HCT116 (cell line): ENCODE measurements at regions not wholly inside any gene's neighbourhood (a gene's known extent, or its start where the extent isn't known, plus 50 kb on each side); places are given as distances from the start of the nearest gene placed in this dataset.

Source experiments
- ATAC-seq: fragments of 200-7000 bp; cut with Tn5 transposase; 2 replicates; pipeline ENCODE4 v1.9.1; 2020; ENCODE audit warnings: mild to moderate bottlenecking, moderate library complexity
- BruUV-seq: library from RNA; stranded (reverse); fragments of 400-500 nt; replicated peaks from 2 replicates; lab custom pipeline; 2021; lab: Mats Ljungman, UMichigan
- CTCF ChIA-PET: fragments of 300-600 bp; sonication (Branson Sonifier 250); formaldehyde crosslinking; loops from one replicate; lab custom pipeline; 2021; ENCODE audit warnings: antibody characterized with exemption; lab: Charles Lee
- POLR2A ChIA-PET: fragments of 300-600, 350-600 bp; sonication (Branson Sonifier 250); formaldehyde crosslinking; loops from one replicate; lab custom pipeline; 2021; ENCODE audit warnings: antibody characterized with exemption; lab: Charles Lee
- RAD21 ChIA-PET, 2 experiments: fragments of 300-600 bp; sonication (Branson Sonifier 250); formaldehyde crosslinking; loops; one replicate each; lab custom pipeline; 2023; ENCODE audit warnings: low total read pairs in 2 of 2; ENCODE audit not compliant: uncharacterized antibody in 2 of 2, unreplicated experiment in 2 of 2, low non-redundant PET in 1 of 2; lab: Charles Lee
- DNase-seq: peaks from one replicate; pipeline ENCODE4 v3.0.0-alpha.2; 2010; ENCODE audit warnings: low read depth, low spot score
- H2AFZ ChIP-seq: fragments of 200-600 bp; shearing (Covaris generic), sonication (generic); 2 replicates; pipeline ENCODE4 v1.6.1; 2017; ENCODE audit warnings: low read depth, mixed run types, mixed read lengths, antibody characterized with exemption, low read length; ENCODE audit not compliant: poor library complexity, severe bottlenecking
- H3K27ac ChIP-seq: 2 replicates; pipeline ENCODE4 v1.5.1; 2012; ENCODE audit warnings: low read depth, low read length
- H3K27me3 ChIP-seq: fragments of 200-600 bp; sonication (generic); 2 replicates; pipeline ENCODE4 v1.6.1; 2016; ENCODE audit warnings: mixed run types, low read length, mixed read lengths; ENCODE audit not compliant: insufficient read depth
- H3K36me3 ChIP-seq, 2 experiments: fragments of 200-500 bp in 1 of 2; fragments of 200-600 bp in 1 of 2; sonication (Bioruptor generic) in 1 of 2; sonication (generic) in 1 of 2; 2 replicates each; pipeline versions ENCODE4 v1.5.1 to v1.6.1; 2014 to 2016; ENCODE audit warnings: low read length in 2 of 2, inconsistent platforms in 1 of 2, mixed read lengths in 1 of 2, mixed run types in 1 of 2; ENCODE audit not compliant: insufficient read depth in 2 of 2, control insufficient read depth in 1 of 2
- H3K4me1 ChIP-seq, 2 experiments: fragments of 200-600 bp in 1 of 2; sonication (generic) in 1 of 2; 2 replicates each; pipeline versions ENCODE4 v1.5.1 to v1.6.1; 2012 to 2017; ENCODE audit warnings: low read length in 2 of 2, inconsistent platforms in 1 of 2, mild to moderate bottlenecking in 1 of 2, mixed read lengths in 1 of 2, mixed run types in 1 of 2, moderate library complexity in 1 of 2; ENCODE audit not compliant: insufficient read depth in 2 of 2, control insufficient read depth in 1 of 2
- H3K4me2 ChIP-seq: fragments of 200-600 bp; sonication (generic); 2 replicates; pipeline ENCODE4 v1.6.1; 2017; ENCODE audit warnings: mixed run types, low read length, mixed read lengths
- H3K4me3 ChIP-seq, 2 experiments: fragments of 200-600 bp in 1 of 2; sonication (generic) in 1 of 2; replicated peaks in 1 of 2; 2 replicates each; pipeline ENCODE4 v1.5.1; 2011 to 2016; ENCODE audit warnings: low read length in 2 of 2, control low read depth in 1 of 2, low read depth in 1 of 2, mild to moderate bottlenecking in 1 of 2, mixed read lengths in 1 of 2, mixed run types in 1 of 2
- H3K79me2 ChIP-seq: fragments of 200-600 bp; sonication (generic); 2 replicates; pipeline ENCODE4 v1.6.1; 2017; ENCODE audit warnings: mild to moderate bottlenecking, mixed run types, low read length, moderate library complexity, mixed read lengths; ENCODE audit not compliant: insufficient read depth
- H3K9ac ChIP-seq: fragments of 200-600 bp; sonication (generic); 2 replicates; pipeline ENCODE4 v1.6.1; 2016; ENCODE audit warnings: low read length, mixed read lengths
- H3K9me2 ChIP-seq: fragments of 200-600 bp; sonication (generic), shearing (Covaris generic); 2 replicates; pipeline ENCODE4 v1.6.1; 2017; ENCODE audit warnings: mixed run types, mild to moderate bottlenecking, moderate library complexity; ENCODE audit not compliant: insufficient read depth
- H3K9me3 ChIP-seq, 2 experiments: fragments of 200-500 bp in 1 of 2; fragments of 200-600 bp in 1 of 2; sonication (Bioruptor generic) in 1 of 2; sonication (generic) in 1 of 2; 2 replicates each; pipeline ENCODE4 v1.6.1; 2014 to 2017; ENCODE audit warnings: low read length in 2 of 2, mixed read lengths in 2 of 2, inconsistent platforms in 1 of 2, low read depth in 1 of 2, mild to moderate bottlenecking in 1 of 2, mixed run types in 1 of 2, moderate library complexity in 1 of 2; ENCODE audit not compliant: control insufficient read depth in 1 of 2, insufficient read depth in 1 of 2
- H4K20me1 ChIP-seq: fragments of 200-600 bp; sonication (generic), shearing (Covaris generic); 2 replicates; pipeline ENCODE4 v1.6.1; 2017; ENCODE audit warnings: mixed run types, mild to moderate bottlenecking, moderate library complexity; ENCODE audit not compliant: insufficient read depth
- CBX3 ChIP-seq: IDR thresholded peaks from 2 replicates; pipeline ENCODE4 v1.6.1; 2012; ENCODE audit warnings: low read depth
- EGR1 ChIP-seq: IDR thresholded peaks from 2 replicates; pipeline ENCODE4 v1.6.1; 2012; ENCODE audit warnings: low read depth
- EZH2 ChIP-seq: fragments of 200-600 bp; sonication (generic); IDR thresholded peaks from 2 replicates; pipeline ENCODE4 v1.6.1; 2017; ENCODE audit warnings: antibody characterized with exemption, mixed run types
- EZH2phosphoT487 ChIP-seq: fragments of 200-600 bp; IDR thresholded peaks from 2 replicates; pipeline ENCODE4 v1.6.1; 2018; ENCODE audit warnings: antibody characterized with exemption, borderline replicate concordance
- FOSL1 ChIP-seq: IDR thresholded peaks from 2 replicates; pipeline ENCODE4 v1.6.1; 2012; ENCODE audit warnings: low read depth
- POLR2A ChIP-seq: IDR thresholded peaks from 2 replicates; pipeline ENCODE4 v1.7.0; 2011; ENCODE audit warnings: borderline replicate concordance; ENCODE audit not compliant: insufficient read depth, insufficient read length; ENCODE audit errors: extremely low read depth
- POLR2AphosphoS5 ChIP-seq: IDR thresholded peaks from 2 replicates; pipeline ENCODE4 v1.6.1; 2011; ENCODE audit warnings: mild to moderate bottlenecking, low read depth, low read length, moderate library complexity
- RAD21 ChIP-seq: IDR thresholded peaks from 2 replicates; pipeline ENCODE4 v1.6.1; 2012; ENCODE audit warnings: low read depth, mild to moderate bottlenecking
- SIN3A ChIP-seq: IDR thresholded peaks from 2 replicates; pipeline ENCODE4 v1.6.1; 2012; ENCODE audit warnings: low read depth
- SRF ChIP-seq: IDR thresholded peaks from 2 replicates; pipeline ENCODE4 v1.6.1; 2012; ENCODE audit warnings: low read depth
- TCF7L2 ChIP-seq: IDR thresholded peaks from 2 replicates; pipeline ENCODE4 v1.7.0; 2011; ENCODE audit warnings: borderline replicate concordance, inconsistent platforms; ENCODE audit not compliant: insufficient read depth, insufficient read length; ENCODE audit errors: extremely low read depth
- YY1 ChIP-seq: IDR thresholded peaks from 2 replicates; pipeline ENCODE4 v1.6.1; 2011; ENCODE audit warnings: low read length, low read depth, moderate library complexity, mild to moderate bottlenecking; ENCODE audit not compliant: insufficient replicate concordance; ENCODE audit errors: extremely low read depth
- ZFX ChIP-seq: fragments of 450-650 bp; IDR thresholded peaks from 2 replicates; pipeline ENCODE4 v1.6.1; 2017
- ZNF274 ChIP-seq: fragments of 200-500 bp; sonication (Bioruptor generic); IDR thresholded peaks from 2 replicates; pipeline ENCODE4 v1.6.1; 2014; ENCODE audit warnings: mild to moderate bottlenecking, low read depth, low read length, inconsistent platforms
- intact Hi-C: fragments of 100-400 bp; cut with micrococcal nuclease; formaldehyde crosslinking; loops from 2 replicates; pipeline ENCODE4 v1.10.0; 2022
- TF ChIP-seq, protein P1 (sequence below): IDR thresholded peaks from 2 replicates; pipeline ENCODE4 v1.6.1; 2012
- TF ChIP-seq, protein P2 (sequence below): IDR thresholded peaks from 2 replicates; pipeline ENCODE4 v1.6.1; 2011; ENCODE audit warnings: mild to moderate bottlenecking, low read length, moderate library complexity; ENCODE audit not compliant: insufficient replicate concordance; ENCODE audit errors: extremely low read depth
- TF ChIP-seq, protein P3 (sequence below): IDR thresholded peaks from 2 replicates; pipeline ENCODE4 v1.6.1; 2012; ENCODE audit warnings: low read depth

DNA sequence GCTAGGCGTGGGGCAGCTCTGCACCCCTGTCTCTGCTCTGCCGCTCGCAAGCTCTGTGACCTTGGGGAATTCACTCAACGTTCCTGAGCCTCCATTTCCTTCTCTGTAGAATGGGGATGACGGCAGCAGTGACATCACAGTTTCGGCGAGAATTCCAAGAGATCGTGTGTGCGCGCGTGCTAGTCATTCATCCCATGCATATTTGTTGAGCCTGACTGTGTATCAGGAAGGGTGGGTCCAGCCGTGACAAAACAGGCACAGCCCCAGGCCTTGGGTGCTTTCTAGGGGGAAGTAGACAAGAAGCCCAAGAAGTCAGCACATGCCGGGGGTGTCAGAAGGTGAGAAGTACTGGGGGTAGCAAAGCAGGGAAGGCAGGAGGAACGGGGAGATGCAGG, 145.6 kb upstream of the NCOR2 start:
- no peak for DNase-seq
- ChIA-PET CTCF (no interaction called here), RAD21 (no interaction called here), POLR2A (no interaction called here)
- intact Hi-C loops: no loop called here
- Histone ChIP-seq H3K4me3 (no peak overlapping the region), H2AFZ (no peak overlapping the region), H3K36me3 (no peaks in the 10 kb centered on the region), H3K9me3 (no peaks in the 10 kb centered on the region), H3K9ac (no peak overlapping the region), H3K79me2 (no peaks in the 10 kb centered on the region), H3K4me1 (peaks cover 0 to 10% of the 10 kb centered on the region in 2 experiments; a peak in 1 of 4 replicates), H3K27me3 (no peaks in the 10 kb centered on the region)
- BruUV-seq: no TSS peak
- TF ChIP-seq CBX3 (no peak), EZH2 (no peak), TCF7L2 (no peak), SIN3A (no peak), FOSL1 (no peak), YY1 (no peak), EGR1 (no peak), EZH2phosphoT487 (no peak), ZFX (no peak), POLR2AphosphoS5 (no peak), POLR2A (no peak), ZNF274 (no peak), SRF (no peak), RAD21 (no peak)
- TF ChIP-seq, protein P1, sequence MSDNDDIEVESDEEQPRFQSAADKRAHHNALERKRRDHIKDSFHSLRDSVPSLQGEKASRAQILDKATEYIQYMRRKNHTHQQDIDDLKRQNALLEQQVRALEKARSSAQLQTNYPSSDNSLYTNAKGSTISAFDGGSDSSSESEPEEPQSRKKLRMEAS: no peak
- TF ChIP-seq, protein P2, sequence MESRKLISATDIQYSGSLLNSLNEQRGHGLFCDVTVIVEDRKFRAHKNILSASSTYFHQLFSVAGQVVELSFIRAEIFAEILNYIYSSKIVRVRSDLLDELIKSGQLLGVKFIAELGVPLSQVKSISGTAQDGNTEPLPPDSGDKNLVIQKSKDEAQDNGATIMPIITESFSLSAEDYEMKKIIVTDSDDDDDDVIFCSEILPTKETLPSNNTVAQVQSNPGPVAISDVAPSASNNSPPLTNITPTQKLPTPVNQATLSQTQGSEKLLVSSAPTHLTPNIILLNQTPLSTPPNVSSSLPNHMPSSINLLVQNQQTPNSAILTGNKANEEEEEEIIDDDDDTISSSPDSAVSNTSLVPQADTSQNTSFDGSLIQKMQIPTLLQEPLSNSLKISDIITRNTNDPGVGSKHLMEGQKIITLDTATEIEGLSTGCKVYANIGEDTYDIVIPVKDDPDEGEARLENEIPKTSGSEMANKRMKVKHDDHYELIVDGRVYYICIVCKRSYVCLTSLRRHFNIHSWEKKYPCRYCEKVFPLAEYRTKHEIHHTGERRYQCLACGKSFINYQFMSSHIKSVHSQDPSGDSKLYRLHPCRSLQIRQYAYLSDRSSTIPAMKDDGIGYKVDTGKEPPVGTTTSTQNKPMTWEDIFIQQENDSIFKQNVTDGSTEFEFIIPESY: no peak
- TF ChIP-seq, protein P3, sequence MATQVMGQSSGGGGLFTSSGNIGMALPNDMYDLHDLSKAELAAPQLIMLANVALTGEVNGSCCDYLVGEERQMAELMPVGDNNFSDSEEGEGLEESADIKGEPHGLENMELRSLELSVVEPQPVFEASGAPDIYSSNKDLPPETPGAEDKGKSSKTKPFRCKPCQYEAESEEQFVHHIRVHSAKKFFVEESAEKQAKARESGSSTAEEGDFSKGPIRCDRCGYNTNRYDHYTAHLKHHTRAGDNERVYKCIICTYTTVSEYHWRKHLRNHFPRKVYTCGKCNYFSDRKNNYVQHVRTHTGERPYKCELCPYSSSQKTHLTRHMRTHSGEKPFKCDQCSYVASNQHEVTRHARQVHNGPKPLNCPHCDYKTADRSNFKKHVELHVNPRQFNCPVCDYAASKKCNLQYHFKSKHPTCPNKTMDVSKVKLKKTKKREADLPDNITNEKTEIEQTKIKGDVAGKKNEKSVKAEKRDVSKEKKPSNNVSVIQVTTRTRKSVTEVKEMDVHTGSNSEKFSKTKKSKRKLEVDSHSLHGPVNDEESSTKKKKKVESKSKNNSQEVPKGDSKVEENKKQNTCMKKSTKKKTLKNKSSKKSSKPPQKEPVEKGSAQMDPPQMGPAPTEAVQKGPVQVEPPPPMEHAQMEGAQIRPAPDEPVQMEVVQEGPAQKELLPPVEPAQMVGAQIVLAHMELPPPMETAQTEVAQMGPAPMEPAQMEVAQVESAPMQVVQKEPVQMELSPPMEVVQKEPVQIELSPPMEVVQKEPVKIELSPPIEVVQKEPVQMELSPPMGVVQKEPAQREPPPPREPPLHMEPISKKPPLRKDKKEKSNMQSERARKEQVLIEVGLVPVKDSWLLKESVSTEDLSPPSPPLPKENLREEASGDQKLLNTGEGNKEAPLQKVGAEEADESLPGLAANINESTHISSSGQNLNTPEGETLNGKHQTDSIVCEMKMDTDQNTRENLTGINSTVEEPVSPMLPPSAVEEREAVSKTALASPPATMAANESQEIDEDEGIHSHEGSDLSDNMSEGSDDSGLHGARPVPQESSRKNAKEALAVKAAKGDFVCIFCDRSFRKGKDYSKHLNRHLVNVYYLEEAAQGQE: no peak
- TF ChIP-seq, all 23 proteins: peak for 0
- Histone ChIP-seq H3K4me2 (no peak overlapping the region), H3K9me2 (no peaks in the 10 kb centered on the region), H3K27ac (no peak overlapping the region), H4K20me1 (no peaks in the 10 kb centered on the region)
- ATAC-seq: no peak
